ENCODE measurements at regions not wholly inside any gene's neighbourhood (a gene's known extent, or its start where the extent isn't known, plus 50 kb on each side); places are given as distances from the start of the nearest gene placed in this dataset.
"Not testable (repeated sequence)": the region's sequence is repeated elsewhere in the genome, so short reads cannot be mapped to it uniquely, and the experiment has no call there.

GRCh38 chr20:6715401-6715941 lies 52.0 kb upstream of the BMP2 start:
- no peak for DNase-seq

GRCh38 chr20:6714279-6714711 lies 53.2 kb upstream of the BMP2 start:
- no peak for DNase-seq

- no peak for DNase-seq
Measured at GRCh38 chr20:6711951-6712649, 55.4 kb upstream of the BMP2 start.

GRCh38 chr20:6709910-6710595 lies 57.4 kb upstream of the BMP2 start:
- DNase-seq: no peak

DNA sequence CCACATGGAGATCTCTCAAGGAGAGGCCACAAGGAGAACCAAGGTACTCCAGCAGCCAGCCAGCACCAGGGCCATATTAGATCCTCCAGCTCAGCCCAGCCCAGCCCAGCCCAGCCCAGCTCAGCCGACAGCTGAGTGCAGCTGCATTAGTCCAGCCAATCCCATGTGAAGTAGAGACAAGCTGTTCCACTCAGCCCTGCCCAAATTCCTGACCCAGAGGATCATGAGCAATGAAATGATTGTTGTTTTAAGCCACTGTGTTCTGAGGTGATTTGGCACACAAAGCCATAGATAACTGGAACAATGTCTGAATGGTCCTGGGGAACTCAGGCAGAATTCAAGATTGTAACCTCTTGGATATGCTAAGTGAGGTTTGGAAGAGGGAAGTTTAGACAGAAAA lies 59.5 kb upstream of the BMP2 start:
- no peak for DNase-seq

DNA sequence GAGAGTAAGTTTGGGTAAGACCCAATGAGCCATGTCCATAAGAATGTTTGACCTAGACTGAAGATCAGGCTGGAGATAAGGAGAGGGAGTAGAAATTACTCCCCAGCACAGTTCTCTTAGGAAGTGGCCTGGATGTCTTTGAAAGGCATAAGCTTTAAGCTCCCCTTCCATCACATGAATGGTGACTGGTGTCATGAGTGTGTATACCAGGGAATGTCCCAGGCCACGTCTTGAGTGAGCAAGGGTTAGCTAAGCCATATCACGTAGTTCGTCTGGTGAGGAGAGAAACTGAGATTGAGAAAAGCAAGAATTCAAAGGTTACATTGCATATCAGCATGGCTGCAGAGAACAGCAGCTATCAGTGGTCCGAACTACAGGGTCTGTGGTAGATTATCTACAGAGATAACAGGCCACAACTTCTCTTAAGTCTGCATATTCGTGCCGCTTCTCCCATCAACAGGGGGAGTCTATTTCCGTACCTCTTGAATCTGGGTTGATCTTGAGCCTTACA lies 60.1 kb upstream of the BMP2 start:
- no peak for DNase-seq

DNA sequence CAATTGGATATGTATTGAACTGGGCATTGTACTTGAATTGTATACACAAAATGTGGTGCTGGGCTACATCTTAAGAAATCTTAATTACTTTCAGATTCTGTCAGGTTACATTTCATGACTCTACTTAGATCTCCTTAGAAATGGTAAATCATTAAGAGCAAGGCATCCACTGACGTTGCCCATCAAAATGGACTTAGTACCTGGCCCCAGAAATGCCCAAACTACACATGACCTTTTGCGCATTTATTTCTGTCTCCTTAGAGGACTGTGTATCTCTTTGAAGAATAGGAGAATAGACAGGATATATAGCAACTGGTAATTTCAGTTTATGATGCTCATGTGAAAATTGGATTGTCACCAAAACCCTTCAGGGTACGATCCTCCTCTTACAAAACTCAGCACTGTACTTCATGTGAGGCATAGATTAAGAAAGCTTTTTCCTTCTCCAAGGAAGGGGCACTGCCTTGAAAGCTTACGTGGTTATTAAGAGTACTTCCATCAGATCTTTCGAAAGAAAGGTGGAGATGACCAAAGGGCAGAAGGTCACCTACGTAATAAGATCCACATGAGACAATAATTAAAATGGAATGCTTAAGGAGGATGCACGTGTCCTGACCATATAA lies 61.4 kb upstream of the BMP2 start:
- DNase-seq: no peak

- DNase-seq: no peak
Measured at GRCh38 chr20:6705106-6705766, 62.2 kb upstream of the BMP2 start.

DNA sequence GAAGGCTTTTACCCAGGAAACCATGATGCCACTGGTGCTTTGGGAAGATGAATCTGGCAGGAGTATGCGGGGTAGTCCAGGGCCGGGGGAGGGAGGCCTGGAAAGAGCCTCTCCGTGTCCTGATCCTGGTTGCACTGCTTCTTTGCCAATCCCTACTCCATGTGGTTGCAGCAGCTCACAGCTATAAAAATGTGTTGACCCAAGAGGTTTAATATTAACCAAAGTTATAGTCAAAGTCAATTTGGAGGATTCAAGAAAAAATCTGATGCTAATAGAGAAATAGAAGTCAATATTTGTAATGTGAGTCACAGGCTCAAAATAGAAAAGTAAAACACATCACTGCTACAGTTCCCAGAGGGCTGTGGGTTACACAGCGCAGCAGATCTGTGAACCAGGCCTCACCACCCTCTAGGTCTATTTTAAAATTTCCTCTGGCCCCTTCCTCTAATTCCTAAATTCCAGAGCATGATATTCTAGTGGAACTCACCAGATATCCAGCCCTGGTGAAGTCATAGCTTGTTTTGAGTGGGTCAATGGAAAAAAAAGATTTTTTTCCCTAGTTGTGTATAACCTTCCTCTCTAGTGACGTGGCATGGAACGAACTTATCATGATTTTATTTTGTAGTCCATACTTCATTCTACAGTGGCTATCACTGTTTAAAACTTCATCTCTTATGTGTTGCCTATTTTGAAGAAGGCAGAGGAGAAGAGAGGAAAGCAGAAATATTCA lies 63.2 kb upstream of the BMP2 start:
- DNase-seq: no peak

GRCh38 chr20:6703656-6704055 lies 63.8 kb upstream of the BMP2 start:
- DNase-seq: no peak

DNA sequence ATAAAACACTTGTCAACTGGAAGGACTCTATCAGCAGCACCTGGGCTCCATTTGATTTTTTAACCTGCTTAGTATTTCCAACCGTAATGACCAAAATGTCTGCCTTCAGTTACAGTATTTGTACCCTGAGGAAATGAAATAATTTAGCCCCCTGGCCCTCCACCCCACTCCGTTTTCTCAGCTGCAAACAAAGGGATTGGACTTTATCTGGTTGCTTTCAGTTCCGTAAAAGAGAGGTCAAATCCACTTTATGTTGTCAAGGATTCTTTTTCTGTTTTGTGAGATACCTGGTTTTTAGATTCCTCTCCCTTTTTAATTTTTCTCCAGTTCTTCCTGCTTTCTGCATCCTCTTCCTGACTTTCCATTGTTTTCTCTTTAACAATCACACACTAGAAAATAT lies 64.4 kb upstream of the BMP2 start:
- DNase-seq: no peak

GRCh38 chr20:6702144-6702543 lies 65.3 kb upstream of the BMP2 start:
- DNase-seq: no peak

GRCh38 chr20:6700563-6701329 lies 66.7 kb upstream of the BMP2 start:
- peak in 3 of 51 donors; percentile 1 to 5 (median 3) for DNase-seq

- DNase-seq: no peak
Measured at GRCh38 chr20:6699921-6700562, 67.4 kb upstream of the BMP2 start.

GRCh38 chr20:6698723-6699122 lies 68.8 kb upstream of the BMP2 start:
- no peak for DNase-seq

- DNase-seq: no peak
Measured at GRCh38 chr20:6698056-6698455, 69.4 kb upstream of the BMP2 start.

DNA sequence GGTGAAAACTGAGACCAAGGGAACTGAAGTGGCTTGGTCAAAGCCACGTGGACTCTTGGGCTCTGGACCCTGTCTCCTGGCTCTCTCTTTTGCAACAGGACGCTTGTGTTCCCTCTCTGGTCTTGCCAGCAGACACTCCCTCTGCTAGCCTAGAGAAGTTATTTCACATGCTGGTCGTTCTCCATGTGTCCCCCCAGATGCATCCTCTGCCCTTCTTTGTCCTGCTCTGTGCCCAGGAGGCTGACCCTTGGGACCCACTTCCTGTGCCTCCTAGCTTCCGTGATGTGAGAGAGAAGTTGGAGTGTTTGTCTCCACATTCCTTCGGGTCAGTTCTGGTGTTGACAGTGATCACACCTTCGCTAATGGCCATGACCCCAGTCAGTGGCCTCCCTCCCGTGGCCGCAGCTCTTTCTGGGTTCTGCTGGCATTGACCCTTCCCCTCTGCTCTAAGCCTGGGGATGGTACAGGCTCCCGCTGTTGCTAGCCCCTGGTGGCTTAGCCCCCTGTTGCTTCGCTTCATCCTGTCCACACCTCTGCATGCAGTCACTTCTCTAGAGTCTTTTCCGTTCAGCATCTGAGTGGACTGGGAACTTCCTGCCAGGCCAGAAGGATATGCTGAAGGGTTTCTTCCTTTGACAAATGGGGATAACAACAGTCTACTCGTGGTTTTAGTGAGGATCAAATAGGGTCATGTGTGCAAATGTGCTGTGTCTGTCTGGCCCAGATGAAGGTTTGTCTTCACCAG lies 70.1 kb upstream of the BMP2 start:
- DNase-seq: no peak

DNA sequence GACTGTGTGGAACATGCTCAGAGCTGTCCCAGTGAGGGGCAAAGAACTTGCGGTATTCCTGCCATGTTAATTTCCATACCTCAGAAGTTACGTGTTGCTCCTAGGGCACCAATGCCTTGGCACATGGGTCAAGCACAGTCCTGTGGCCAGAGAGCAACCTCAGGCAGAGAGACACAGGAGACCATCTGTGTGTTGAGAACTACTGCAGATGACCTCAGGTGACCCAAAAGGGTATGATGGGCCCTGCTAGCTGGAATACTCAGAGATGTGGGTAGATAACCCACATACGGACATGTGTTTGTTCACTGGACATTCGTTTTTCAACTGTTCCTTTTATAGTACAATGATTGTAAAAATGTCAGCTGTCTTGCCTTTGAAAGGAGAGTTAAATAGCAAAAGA lies 71.5 kb upstream of the BMP2 start:
- DNase-seq: no peak

DNA sequence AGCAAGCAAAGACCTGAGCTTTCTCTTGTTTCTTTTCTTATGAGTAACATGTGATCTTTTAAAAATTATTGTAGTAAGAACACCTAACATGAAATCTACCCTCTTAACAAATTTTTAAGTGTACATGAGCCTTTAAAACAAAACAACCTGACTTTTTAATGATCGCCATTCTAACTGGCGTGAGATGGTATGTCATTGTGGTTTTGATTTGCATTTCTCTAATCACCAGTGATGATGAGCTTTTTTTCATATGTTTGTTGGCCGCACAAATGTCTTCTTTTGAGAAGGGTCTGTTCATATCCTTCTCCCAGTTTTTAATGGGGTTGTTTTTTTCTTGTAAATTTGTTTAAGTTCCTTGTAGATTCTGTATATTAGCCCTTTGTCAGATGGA lies 73.7 kb upstream of the BMP2 start:
- not testable (repeated sequence) for DNase-seq

Measured in hypothalamus (tissue), 51 donors.